ENCODE measurements at regions not wholly inside any gene's neighbourhood (a gene's known extent, or its start where the extent isn't known, plus 50 kb on each side); places are given as distances from the start of the nearest gene placed in this dataset.

DNA sequence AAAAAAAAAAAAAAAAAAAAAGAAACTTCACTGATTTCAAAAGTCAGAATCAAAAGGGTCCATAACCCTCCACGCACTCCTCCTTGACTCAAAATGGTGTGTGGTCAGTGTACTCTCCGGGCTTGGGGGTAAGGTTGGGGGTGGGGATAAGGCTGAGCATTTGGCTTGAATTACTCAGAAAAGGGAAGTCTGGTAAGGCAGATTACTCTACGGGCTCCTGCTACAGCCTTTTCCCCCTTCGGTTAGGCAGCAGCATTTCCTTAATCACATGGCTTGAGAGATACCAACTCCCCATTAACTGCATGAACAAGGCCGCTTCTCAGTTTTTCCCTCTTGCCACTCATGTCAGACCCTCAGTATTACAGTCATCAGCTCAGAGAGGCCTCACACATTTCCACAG lies 135.4 kb upstream of the DUSP21 start:
- no peak for TF ChIP-seq POLR2A (IDR thresholded peaks at IDR 0.05)
- TF ChIP-seq, protein P1, sequence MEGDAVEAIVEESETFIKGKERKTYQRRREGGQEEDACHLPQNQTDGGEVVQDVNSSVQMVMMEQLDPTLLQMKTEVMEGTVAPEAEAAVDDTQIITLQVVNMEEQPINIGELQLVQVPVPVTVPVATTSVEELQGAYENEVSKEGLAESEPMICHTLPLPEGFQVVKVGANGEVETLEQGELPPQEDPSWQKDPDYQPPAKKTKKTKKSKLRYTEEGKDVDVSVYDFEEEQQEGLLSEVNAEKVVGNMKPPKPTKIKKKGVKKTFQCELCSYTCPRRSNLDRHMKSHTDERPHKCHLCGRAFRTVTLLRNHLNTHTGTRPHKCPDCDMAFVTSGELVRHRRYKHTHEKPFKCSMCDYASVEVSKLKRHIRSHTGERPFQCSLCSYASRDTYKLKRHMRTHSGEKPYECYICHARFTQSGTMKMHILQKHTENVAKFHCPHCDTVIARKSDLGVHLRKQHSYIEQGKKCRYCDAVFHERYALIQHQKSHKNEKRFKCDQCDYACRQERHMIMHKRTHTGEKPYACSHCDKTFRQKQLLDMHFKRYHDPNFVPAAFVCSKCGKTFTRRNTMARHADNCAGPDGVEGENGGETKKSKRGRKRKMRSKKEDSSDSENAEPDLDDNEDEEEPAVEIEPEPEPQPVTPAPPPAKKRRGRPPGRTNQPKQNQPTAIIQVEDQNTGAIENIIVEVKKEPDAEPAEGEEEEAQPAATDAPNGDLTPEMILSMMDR (IDR thresholded peaks at IDR 0.05), result no peak
- TF ChIP-seq POLR2AphosphoS5 (IDR thresholded peaks at IDR 0.05), result no peak

Measured in prostate gland (tissue), 2 donors.